NCI-H446 (cell line): ENCODE measurements at regions not wholly inside any gene's neighbourhood (a gene's known extent, or its start where the extent isn't known, plus 50 kb on each side); places are given as distances from the start of the nearest gene placed in this dataset.
"Not testable (repeated sequence)": the region's sequence is repeated elsewhere in the genome, so short reads cannot be mapped to it uniquely, and the experiment has no call there.

Experiments used
- DNase-seq, 2 experiments: peaks; one replicate each; lab custom pipeline; 2025; lab: John Stamatoyannopoulos, UW

- no peak for DNase-seq
These were observed 257.7 kb downstream of the BTG1 start for GRCh38 chr12:91887957-91888356.

GRCh38 chr12:91885851-91886731 lies 259.6 kb downstream of the BTG1 start:
- DNase-seq = no peak

GRCh38 chr12:91884230-91884629 lies 261.4 kb downstream of the BTG1 start:
- no peak for DNase-seq

GRCh38 chr12:91883811-91884210 lies 261.8 kb downstream of the BTG1 start:
- DNase-seq = no peak

- no peak for DNase-seq
These were observed 262.7 kb downstream of the BTG1 start for GRCh38 chr12:91882910-91883309.

GRCh38 chr12:91880528-91880927 lies 265.1 kb downstream of the BTG1 start:
- no peak for DNase-seq

- DNase-seq = no peak
These were observed 268.0 kb downstream of the BTG1 start for GRCh38 chr12:91877456-91878235.

GRCh38 chr12:91877022-91877421 lies 268.6 kb downstream of the BTG1 start:
- no peak for DNase-seq

GRCh38 chr12:91875671-91876070 lies 270.0 kb downstream of the BTG1 start:
- not testable (repeated sequence) for DNase-seq

GRCh38 chr12:91874086-91874865 lies 271.4 kb downstream of the BTG1 start:
- no peak for DNase-seq

GRCh38 chr12:91871751-91872150 lies 273.9 kb downstream of the BTG1 start:
- no peak for DNase-seq

GRCh38 chr12:91870872-91871707 lies 274.6 kb downstream of the BTG1 start:
- DNase-seq = no peak

GRCh38 chr12:91868054-91868453 lies 277.6 kb downstream of the BTG1 start:
- DNase-seq = no peak

- DNase-seq = no peak
These were observed 279.1 kb downstream of the BTG1 start for GRCh38 chr12:91866566-91866965.

GRCh38 chr12:91863702-91864101 lies 281.9 kb downstream of the BTG1 start:
- no peak for DNase-seq

GRCh38 chr12:91861554-91861953 lies 284.1 kb downstream of the BTG1 start:
- no peak for DNase-seq

- no peak for DNase-seq
These were observed 286.3 kb downstream of the BTG1 start for GRCh38 chr12:91859347-91859746.

GRCh38 chr12:91857813-91858542 lies 287.7 kb downstream of the BTG1 start:
- DNase-seq = no peak

GRCh38 chr12:91854725-91855124 lies 290.9 kb downstream of the BTG1 start:
- no peak for DNase-seq

- no peak for DNase-seq
These were observed 292.1 kb downstream of the BTG1 start for GRCh38 chr12:91853350-91854127.
